ENCODE measurements at regions not wholly inside any gene's neighbourhood (a gene's known extent, or its start where the extent isn't known, plus 50 kb on each side); places are given as distances from the start of the nearest gene placed in this dataset.

DNA sequence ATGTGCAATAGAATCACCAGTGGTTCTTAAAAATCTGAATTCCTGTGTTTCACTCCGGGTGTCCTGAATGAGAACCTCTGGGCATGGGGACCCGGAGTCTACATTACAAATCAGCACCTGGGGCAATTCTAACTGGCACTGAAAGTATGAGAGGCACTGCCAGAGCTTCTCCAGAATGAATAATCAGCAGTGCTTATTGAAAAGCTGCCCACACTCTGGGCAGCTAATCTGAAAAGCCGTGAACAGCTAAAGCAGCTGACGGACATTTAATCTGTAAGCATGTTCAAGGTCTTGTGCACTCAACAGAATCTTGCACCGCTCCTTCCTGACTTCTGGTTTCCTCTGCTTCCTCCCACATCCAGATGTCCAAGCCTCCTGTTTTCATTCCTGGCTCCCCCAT, 113.3 kb upstream of the KIF5B start:
- no peak for DNase-seq (ENCODE audit: low read depth in 2 of 2)

DNA sequence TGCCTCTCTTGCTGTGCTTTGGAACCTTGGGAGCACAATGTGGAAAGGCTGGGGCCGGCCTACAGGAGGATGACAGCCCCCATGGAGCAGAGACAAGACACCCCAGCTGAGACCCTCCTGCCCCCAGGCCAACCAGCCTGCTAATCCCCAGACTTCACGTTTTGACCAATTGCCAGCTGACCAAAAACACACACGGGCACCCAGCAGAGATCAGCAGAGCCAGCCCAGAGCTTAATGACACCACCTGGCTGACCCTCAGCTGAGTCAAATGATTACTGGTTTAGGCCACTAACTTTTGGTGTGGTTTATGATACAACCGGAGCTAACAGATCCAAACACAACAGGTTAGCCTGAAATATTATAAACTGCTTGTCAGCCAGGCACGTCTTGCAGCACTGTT, 111.2 kb upstream of the KIF5B start:
- no peak for DNase-seq (ENCODE audit: low read depth in 2 of 2)

DNA sequence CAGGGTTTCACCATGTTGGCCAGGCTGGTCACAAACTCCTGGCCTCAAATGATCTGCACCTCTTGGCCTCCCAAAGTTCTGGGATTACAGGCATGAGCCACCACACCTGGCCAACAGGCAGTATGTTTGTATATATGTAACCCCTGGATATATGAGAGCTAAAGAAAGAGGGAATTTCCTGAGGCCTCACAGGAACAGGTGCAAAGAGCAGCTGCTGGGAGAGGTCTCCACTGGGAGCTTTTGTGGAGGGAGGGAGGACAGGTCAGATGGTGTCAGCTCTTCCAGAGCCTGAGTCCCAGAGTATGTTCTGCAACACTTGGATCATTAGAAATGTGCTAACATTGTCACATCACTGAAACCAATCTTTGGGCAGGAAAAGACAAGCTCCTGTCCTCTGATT, 110.1 kb upstream of the KIF5B start:
- no peak for DNase-seq (ENCODE audit: low read depth in 2 of 2)

DNA sequence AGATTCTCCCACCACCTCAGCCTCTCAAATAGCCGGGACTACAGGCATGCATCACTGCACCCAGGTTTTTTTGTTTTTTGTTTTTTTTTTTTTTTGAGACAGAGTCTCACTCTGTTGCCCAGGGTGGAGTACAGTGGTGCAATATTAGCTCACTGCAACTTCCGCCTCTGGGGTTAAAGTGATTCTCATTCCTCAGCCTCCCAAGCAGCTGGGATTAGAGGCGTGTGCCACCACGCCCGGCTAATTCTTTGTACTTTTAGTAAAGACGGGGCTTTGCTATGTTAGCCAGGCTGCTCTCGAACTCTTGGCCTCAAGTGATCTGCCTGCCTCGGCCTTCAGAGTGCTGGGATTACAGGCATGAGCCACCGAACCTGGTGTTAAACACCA, 107.5 kb upstream of the KIF5B start:
- no peak for DNase-seq (ENCODE audit: low read depth in 2 of 2)

DNA sequence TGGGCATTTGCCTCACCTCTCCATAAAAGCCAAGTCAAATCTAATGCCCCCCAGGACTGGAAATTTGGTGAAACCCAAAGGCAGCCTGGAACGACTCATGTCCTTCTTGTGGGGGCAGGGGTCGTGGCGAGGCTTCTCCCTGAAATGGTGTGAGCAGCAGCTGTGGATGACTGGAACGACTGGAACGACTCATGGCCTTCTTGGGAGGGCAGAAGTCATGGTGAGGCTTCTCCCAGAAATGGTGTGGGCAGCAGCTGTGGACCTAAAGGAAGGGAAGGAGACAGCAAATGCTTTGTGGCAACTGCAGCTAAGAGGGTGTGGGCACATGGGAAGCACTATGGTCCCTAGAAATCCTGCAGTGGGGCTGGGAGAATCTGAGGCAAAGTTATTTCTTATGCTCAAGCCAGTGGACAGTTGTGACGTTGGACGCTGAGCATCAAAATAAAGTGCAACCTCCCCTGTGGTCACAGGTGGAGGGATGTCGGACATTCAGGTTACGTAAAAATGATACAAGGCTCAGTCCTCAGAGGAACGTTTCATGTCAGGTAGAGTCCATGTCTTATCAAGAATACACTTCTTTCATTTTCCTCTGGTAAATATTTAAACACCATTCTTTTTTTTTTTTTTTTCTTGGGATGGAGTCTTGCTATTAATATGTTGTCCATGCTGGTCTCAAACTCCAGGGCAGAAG, 107.0 kb upstream of the KIF5B start:
- DNase-seq (ENCODE audit: low read depth in 2 of 2) = no peak

DNA sequence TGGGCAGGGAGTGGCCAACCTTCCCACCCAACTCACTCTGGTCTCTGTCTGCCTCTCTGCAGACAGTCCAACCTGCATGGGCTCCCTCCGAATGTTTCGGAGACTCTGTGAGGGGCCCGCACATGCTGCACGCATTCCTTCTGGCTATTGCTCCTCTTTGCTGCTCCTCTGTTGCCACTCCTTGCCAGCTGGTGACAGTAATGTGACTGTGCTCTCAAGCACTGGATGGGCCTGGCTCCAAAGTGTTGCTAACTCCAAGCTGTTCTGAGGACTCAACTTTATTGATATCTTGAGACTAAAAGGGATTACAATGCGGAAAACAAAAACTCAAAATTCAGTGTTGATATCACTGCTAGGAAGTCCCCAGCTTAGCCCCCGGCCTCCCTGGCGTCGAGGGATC, 105.4 kb upstream of the KIF5B start:
- no peak for DNase-seq (ENCODE audit: low read depth in 2 of 2)

DNA sequence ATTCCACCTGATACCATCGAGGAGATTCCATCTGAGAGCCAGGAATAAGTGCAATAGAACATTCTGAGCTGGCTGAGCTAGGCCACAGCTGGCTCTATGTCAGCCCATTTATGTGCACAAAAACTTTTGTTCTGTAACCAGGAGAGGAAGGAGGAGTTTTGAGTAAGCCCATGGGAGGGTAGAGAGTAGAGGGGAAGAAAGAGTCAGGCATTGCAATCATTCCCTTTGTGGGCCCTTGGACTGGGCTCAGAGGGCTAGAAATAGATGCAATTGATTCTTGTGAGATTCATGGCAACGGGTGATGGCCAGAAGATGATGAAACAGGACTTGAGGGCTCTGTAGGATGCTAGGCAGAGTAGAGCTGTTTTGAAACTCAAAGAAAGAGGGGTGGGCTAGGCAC, 104.6 kb upstream of the KIF5B start:
- no peak for DNase-seq (ENCODE audit: low read depth in 2 of 2)

DNA sequence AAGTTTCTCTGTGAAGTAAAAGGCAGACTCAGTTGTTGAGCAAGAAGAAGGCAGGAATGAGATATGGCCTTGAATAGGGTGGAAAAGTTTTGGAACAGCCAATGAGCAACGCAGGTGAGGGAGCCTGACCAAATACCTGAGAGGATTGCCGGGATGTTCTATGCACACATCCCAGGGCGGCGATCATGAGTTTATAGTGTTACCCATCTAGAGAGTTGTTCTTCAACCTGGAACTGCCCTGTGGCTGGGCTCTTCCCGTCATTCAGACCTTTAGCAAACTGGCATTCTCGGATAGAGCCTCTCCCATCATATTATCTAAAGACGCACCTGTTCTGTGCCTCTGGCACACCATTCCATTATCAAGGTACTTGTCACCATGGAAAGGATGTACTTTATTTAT, 103.0 kb upstream of the KIF5B start:
- no peak for DNase-seq (ENCODE audit: low read depth in 2 of 2)

DNA sequence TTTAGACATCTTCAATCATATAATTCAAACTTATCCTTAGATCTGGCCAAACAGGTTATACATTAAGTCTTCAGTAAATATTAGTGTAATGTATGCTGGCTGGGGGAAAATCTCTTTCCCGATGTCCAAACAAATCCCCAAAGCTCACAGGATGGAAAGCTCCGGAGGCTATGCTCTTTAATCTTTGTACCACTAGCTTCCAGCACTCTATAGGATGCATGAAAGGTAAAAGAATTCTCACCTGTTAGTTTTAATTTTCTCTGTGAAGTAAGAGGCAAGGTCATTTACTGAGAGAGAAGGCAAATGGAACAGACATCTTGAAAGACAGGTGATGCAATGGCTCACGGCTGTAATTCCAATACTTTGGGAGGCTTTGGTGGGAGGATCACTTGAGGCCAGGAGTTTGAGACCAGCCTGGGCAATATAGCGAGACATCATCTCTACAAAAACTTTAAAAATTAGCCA, 99.8 kb upstream of the KIF5B start:
- no peak for DNase-seq (ENCODE audit: low read depth in 2 of 2)

DNA sequence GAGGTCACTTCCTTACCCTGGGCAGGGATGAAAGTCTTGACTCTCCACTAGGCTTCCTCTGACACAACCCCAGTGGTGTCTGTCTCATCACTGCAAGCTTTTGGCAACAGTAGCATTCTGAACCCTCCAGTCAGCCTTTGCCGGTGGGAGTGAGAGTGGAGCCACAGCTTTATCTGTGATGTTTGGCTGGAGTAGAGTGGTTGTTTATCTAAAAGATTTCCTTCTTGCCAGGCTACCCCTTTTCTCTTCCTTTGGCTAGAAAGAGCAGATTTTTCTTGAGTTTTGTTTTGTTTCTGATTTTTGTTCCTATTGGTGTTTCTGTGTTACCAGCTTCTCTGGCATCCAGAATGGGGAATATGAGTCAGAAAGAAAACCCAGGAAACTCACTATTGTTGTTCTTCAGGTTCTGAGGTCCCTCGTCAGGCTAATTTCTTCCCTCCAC, 98.9 kb upstream of the KIF5B start:
- DNase-seq (ENCODE audit: low read depth in 2 of 2) = no peak

DNA sequence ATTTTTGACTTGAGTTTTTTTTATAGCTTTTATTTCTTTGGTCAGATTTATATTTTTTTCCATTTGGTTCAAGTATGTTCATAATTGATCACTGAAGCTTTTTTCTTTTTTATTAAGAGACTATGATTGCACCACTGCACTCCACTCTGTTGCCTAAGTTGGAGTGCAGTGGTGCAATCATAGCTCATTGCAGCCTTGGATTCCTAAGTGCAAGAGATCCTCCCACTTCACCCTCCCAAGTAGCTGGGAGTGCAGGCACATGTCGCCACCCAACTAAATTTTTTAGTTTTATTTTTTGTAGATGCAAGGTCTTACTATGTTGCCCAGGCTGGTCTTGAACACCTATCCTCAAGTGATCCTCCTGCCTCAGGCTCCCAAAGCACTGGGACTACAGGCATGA, 97.7 kb upstream of the KIF5B start:
- no peak for DNase-seq (ENCODE audit: low read depth in 2 of 2)

DNA sequence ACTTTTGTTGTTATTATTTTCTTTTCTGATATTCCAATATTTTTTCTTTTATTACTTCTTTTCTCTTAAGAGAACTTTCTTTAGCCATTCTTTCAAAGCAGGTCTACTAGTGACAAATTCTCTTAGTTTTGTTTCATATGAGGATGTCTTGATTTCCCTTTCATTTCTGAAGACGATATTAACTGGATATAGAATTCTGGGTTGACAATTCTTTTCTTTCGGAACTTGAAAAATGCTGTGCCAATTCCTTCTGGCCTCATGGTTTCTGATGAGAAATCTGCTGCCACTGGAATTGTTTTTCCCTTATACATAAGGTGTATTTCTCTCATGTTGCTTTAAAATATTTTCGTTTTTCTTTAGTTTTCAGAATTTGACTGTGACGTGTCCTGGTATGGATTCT, 97.0 kb upstream of the KIF5B start:
- DNase-seq (ENCODE audit: low read depth in 2 of 2) = no peak

DNA sequence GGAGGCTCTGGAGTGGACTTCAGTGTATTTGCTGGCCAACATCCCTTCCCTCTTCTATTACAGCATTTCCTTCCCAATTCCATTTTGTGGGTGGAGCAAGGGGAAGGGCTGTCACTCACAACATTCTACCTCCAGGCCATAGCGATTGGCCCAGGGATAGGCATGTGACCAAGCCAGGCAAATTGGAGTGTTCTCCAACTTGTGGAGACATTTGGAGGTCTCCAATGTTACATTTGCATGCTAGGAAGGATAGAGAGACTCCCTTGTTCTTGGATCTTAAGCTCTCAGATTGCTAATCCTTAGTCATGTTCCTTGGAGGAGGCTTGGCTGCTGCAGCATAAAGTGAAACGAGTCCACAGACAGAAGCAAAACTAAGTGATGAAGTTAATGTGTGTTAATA, 95.6 kb upstream of the KIF5B start:
- no peak for DNase-seq (ENCODE audit: low read depth in 2 of 2)

DNA sequence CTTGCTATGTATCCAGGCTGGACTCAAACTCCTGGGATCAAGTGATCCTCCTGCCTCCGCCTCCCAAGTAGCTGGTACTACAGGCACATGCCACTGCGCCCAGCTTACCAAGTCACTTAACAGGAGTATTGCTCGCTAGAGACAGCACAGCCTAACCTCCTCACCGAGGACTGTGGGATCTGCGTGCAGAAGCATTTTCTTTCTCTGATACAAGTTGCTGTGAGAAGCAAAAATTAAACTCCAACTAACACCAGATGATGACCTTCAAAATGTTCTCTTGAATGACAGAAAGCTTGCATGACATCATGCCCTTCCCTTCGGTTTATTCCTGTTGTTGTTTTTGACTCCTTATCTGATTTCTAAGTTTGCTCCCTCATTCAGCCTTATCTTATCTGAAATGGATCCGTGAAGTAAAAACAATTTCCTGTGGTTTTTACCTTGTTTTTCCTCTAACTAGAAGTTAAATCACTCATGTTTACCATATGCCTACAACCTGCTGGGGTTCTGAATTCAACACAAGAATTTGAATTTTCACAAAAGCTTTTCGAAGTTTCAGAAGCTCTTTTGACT, 94.4 kb upstream of the KIF5B start:
- no peak for DNase-seq (ENCODE audit: low read depth in 2 of 2)

DNA sequence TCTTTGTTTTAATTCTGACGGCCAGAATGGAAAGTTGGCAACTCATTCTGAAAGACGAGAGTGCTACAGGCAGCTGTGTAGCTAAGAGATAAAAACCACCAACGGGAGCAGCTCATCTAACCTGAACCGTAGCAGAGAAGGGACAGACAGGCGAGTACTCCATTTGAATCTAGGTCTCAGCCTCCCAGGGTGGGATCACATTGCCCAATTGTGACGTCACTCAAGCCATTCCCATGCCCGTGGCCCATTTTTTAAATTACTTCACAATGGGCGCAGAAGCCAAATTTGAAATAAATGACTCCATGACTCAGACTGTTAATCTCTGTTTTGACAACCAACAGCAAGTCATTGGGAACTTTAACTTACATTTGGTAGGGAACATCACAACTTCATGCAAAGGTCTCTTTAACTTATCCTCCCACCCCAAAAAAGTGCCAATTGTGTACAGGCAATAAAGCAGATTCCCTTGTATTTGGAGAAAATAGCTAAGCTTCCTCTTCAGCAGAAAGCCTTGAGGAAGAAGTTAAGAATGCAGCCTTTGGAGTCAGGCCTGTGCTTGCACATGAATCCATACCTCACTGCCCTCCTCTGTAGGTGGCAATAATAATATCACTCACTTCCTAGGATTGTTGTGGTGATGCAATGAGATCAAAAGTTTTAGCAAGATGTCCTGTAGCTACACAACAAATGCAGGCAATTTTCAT, 93.2 kb upstream of the KIF5B start:
- DNase-seq (ENCODE audit: low read depth in 2 of 2) = no peak

DNA sequence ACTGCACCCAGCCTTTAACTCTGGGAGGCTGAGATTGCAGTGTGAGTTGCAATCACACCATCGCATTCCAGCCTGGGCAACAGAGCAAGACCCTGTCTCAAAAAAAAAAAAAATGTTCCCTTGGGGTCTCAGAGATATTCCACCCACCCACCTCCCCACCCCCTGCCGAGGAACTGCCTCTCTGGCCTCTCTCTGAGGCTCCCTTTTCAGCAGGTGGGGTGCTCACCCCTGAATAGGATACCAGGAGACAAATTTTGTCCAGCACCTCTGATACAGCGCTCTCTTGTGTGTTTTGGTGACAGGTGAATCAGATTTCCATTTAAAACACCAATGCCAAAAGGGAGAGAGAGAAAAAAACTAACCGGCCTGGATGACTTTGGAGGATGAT, 92.6 kb upstream of the KIF5B start:
- no peak for DNase-seq (ENCODE audit: low read depth in 2 of 2)

DNA sequence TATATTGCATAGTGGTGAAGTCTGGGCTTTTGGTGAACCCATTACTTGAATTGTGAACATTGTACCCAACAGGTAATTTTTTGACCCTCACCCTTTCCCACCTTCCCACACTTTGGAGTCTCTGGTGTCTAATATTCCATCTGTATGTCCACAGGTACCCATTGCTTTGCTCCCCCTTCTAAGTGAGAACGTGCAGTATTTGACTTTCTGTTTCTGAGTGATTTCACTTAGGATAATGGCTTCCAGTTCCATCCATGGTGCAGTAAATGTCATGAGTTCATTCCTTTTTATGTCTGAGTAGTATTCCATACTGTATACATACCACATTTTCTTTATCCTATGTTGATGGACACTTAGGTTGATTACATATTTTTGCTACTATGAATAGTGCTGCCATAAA, 91.5 kb upstream of the KIF5B start:
- no peak for DNase-seq (ENCODE audit: low read depth in 2 of 2)

DNA sequence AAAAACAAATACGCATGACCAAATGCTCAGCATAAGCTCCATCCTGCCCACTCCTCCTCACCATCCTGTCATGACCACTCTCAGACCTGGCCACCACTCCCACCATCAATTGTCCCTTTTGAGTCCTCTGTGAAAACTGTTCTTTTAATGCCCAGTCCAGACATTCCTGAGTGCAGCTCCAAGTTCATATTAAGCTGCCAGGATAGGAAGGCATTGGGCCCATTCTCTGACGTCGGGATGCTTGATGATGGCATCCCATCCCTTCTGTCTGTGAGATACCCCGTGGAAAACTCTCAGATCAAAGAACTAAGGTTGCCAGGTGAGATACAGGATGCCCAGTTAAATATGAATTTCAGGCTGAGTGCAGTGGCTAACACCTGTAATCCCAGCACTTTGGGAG, 89.9 kb upstream of the KIF5B start:
- no peak for DNase-seq (ENCODE audit: low read depth in 2 of 2)

DNA sequence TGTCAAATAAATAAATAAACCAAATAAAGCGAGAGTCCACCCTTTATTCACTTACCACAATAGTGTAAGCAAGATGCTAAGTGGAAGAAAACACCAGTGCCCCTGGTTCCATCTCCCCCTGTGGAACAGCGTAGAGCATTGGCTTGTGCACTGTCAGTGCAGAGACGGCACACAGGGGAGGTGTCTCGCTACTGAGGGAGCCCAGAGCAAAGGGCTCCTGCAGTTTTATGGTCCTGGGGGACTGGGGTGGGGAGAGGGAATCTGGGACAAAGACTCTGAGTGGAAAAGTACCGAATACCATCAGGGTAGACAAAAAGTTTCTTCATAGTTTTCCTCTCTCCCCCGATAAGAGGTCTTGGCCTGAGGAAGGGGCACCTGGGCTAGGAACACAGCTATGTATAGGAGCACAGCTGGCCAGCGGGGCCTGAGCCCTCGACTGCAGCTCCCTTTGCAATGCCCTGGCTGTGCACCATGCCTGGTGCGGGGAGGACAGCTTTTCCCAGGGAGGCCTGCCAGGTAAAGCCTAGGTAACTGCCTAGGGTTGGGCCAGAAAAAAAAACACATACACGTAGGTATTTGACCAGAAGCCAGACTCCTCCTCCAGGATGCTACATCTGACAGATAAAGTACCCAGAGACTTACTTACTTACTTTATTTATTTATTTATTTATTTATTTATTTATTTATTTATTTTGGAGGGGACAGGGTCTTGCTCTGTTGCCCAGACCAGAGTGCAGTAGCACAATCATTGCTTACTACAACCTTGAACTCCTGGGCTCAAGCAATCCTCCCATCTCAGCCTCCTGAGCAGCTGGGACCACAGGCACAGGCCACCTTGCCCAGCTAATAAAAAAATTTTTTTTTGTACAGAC, 88.8 kb upstream of the KIF5B start:
- no peak for DNase-seq (ENCODE audit: low read depth in 2 of 2)

DNA sequence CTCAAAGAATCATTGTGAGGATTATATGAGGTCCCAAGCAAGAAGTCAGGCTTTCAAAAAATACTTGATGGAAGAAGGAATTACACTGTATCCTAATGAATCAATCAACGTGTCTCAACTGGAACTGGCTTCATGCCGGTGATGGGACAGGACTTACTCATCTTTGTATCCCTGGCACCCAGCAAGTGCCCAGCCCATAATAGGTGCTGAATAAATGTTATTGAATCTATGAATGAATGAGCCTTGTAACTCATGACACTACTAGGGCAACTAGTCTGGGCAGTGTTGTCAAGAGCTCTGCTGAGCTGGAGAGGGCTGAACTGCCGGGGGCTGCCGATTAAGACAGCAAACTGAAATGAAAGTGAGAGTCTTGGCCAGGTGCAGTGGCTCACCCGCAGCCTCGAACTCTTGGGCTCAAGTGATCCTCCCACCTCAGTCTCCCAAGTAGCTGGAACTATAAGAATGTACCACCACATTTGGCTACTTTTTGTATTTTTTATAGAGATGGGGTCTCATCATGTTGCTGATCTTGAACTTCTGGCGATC, 87.2 kb upstream of the KIF5B start:
- DNase-seq (ENCODE audit: low read depth in 2 of 2) = no peak

DNA sequence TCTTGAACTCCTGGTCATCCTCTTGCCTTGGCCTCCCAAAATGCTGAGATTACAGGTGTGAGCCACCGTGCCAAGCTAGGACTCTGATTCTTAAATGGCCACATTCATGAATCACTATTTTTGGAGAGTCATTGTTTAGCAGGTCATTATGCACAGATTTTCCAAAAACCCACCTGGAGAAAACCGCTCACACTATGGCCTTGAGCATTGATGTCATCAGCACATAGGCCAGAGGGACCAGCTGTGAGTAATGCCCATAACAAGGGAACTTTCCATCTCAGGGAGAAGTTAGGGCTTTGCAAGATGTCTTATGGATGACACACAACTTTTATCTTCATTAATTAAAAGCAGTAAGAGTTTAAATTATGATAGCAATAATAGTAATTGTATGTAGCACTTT, 86.4 kb upstream of the KIF5B start:
- DNase-seq (ENCODE audit: low read depth in 2 of 2) = no peak
